ENCODE measurements at regions not wholly inside any gene's neighbourhood (a gene's known extent, or its start where the extent isn't known, plus 50 kb on each side); places are given as distances from the start of the nearest gene placed in this dataset.

DNA sequence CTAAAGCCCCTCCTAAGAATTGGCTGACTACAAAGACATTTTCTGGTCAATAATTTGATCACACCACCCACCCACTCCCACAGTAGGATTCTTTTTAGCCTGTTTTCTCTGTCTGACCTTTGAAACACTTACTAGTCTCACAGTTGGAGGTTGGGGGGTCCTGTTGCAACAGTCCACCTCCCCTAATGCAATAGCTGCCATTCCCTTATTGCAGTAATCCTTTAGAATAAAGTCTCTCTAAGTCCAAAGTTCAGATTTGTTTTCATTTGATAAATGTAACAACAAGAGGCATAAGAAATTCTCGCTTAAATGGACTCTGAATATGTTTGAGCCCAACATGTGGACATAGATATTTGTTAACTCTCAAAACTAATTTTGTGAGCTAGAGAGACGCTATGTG lies 1326.8 kb upstream of the TMEFF2 start:
- peaks cover 10% of the 10 kb centered on the region for H3K4me1 ChIP-seq (ENCODE audit: insufficient read depth, low read length)
- Mint-ChIP-seq H3K4me1 (ENCODE audit: low read depth, unreplicated experiment) (peaks cover 11% of the 10 kb centered on the region), H3K27ac (ENCODE audit: unreplicated experiment) (no peak overlapping the region), H3K27me3 (ENCODE audit: low read depth, unreplicated experiment) (no peaks in the 10 kb centered on the region), H3K36me3 (ENCODE audit: low read depth, unreplicated experiment) (no peaks in the 10 kb centered on the region), H3K9me3 (ENCODE audit: unreplicated experiment) (no peaks in the 10 kb centered on the region), H3K4me3 (ENCODE audit: unreplicated experiment) (no peak overlapping the region)
- H2AFZ ChIP-seq (ENCODE audit: low read depth, low read length), result no peak overlapping the region
- H3K9me3 ChIP-seq (ENCODE audit: insufficient read depth, low read depth, low read length), result no peaks in the 10 kb centered on the region
- H3K36me3 ChIP-seq (ENCODE audit: insufficient read depth, low read length), result no peaks in the 10 kb centered on the region
- TF ChIP-seq EZH2 (IDR thresholded peaks at IDR 0.05; ENCODE audit: insufficient read depth, low read length), result no peak
- TF ChIP-seq, protein P1, sequence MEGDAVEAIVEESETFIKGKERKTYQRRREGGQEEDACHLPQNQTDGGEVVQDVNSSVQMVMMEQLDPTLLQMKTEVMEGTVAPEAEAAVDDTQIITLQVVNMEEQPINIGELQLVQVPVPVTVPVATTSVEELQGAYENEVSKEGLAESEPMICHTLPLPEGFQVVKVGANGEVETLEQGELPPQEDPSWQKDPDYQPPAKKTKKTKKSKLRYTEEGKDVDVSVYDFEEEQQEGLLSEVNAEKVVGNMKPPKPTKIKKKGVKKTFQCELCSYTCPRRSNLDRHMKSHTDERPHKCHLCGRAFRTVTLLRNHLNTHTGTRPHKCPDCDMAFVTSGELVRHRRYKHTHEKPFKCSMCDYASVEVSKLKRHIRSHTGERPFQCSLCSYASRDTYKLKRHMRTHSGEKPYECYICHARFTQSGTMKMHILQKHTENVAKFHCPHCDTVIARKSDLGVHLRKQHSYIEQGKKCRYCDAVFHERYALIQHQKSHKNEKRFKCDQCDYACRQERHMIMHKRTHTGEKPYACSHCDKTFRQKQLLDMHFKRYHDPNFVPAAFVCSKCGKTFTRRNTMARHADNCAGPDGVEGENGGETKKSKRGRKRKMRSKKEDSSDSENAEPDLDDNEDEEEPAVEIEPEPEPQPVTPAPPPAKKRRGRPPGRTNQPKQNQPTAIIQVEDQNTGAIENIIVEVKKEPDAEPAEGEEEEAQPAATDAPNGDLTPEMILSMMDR (IDR thresholded peaks at IDR 0.05; ENCODE audit: insufficient read depth, low read depth, low read length), result no peak
- H3K4me3 ChIP-seq (ENCODE audit: insufficient read depth, low read depth, low read length), result no peak overlapping the region
- no peak overlapping the region for H3K9ac ChIP-seq (ENCODE audit: low read length)
- FAIRE-seq, result no peak
- H3K27ac ChIP-seq (ENCODE audit: low read depth, low read length), result no peak overlapping the region
- DNase-seq (ENCODE audit: low read depth), result no peak
- H3K79me2 ChIP-seq (ENCODE audit: insufficient read depth, low read length), result no peaks in the 10 kb centered on the region
- no peaks in the 10 kb centered on the region for H4K20me1 ChIP-seq (ENCODE audit: insufficient read depth, low read length)
- no peak overlapping the region for H3K4me2 ChIP-seq (ENCODE audit: low read length)
- no peaks in the 10 kb centered on the region for H3K27me3 ChIP-seq (ENCODE audit: insufficient read depth, low read length)

GRCh38 chr2:193520709-193521458 lies 1326.2 kb upstream of the TMEFF2 start:
- Mint-ChIP-seq H3K4me3 (ENCODE audit: unreplicated experiment) (no peak overlapping the region), H3K27ac (ENCODE audit: unreplicated experiment) (no peak overlapping the region), H3K27me3 (ENCODE audit: low read depth, unreplicated experiment) (no peaks in the 10 kb centered on the region), H3K9me3 (ENCODE audit: unreplicated experiment) (no peaks in the 10 kb centered on the region), H3K4me1 (ENCODE audit: low read depth, unreplicated experiment) (peaks cover 11% of the 10 kb centered on the region), H3K36me3 (ENCODE audit: low read depth, unreplicated experiment) (no peaks in the 10 kb centered on the region)
- Histone ChIP-seq H3K79me2 (ENCODE audit: insufficient read depth, low read length) (no peaks in the 10 kb centered on the region), H3K4me2 (ENCODE audit: low read length) (no peak overlapping the region), H2AFZ (ENCODE audit: low read depth, low read length) (no peak overlapping the region), H3K9me3 (ENCODE audit: insufficient read depth, low read depth, low read length) (no peaks in the 10 kb centered on the region), H3K9ac (ENCODE audit: low read length) (no peak overlapping the region), H4K20me1 (ENCODE audit: insufficient read depth, low read length) (no peaks in the 10 kb centered on the region), H3K27ac (ENCODE audit: low read depth, low read length) (no peak overlapping the region), H3K4me1 (ENCODE audit: insufficient read depth, low read length) (peaks cover 10% of the 10 kb centered on the region), H3K4me3 (ENCODE audit: insufficient read depth, low read depth, low read length) (no peak overlapping the region), H3K27me3 (ENCODE audit: insufficient read depth, low read length) (no peaks in the 10 kb centered on the region), H3K36me3 (ENCODE audit: insufficient read depth, low read length) (no peaks in the 10 kb centered on the region)
- DNase-seq (ENCODE audit: low read depth), result no peak
- TF ChIP-seq, protein P1 (IDR thresholded peaks at IDR 0.05; ENCODE audit: insufficient read depth, low read depth, low read length), result no peak
- TF ChIP-seq EZH2 (IDR thresholded peaks at IDR 0.05; ENCODE audit: insufficient read depth, low read length), result no peak
- no peak for FAIRE-seq
